Fibroblast of skin of left quadriceps (primary cell): ENCODE measurements at regions not wholly inside any gene's neighbourhood (a gene's known extent, or its start where the extent isn't known, plus 50 kb on each side); places are given as distances from the start of the nearest gene placed in this dataset.
"Not testable (repeated sequence)": the region's sequence is repeated elsewhere in the genome, so short reads cannot be mapped to it uniquely, and the experiment has no call there.

Experiments
- DNase-seq, 2 experiments: peaks; one replicate each; pipeline ENCODE4 v3.0.0-alpha.2; 2013; ENCODE audit warnings: low read depth in 2 of 2

DNA sequence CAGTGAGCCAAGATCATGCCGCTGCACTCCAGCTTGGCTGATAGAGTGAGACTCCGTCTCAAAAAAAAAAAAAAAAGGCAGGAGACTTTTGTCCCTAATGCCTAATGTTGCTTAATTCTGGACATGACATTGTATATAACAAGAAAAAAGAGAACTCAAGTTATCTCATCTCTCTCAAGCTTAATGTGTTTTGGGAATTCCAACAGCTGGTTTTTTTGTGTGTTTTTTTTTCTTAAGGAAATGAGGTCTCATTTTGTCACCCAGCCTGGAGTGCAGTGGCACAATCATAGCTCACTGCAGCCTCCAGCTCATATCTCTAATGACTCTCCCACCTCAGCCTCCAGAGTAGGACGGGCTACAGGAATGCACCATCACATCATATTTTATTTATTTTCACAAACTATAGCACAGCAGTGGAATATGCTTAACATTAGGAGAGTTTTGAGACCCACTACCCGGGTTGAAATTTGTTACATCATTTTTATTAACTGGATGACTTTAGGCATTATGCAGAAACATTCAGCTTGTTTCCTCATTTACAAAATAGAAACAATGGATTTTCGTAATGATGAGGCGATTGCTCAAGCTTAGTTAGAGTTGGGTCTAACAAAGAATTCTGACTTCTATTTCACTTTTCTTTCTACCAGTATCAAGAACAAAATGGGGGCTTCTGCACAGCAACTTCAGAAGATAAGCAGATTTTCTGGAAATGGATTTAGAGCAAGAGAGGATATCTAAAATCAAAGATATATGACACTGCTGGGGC, 104.1 kb upstream of the BTN3A2 start:
- DNase-seq = no peak

DNA sequence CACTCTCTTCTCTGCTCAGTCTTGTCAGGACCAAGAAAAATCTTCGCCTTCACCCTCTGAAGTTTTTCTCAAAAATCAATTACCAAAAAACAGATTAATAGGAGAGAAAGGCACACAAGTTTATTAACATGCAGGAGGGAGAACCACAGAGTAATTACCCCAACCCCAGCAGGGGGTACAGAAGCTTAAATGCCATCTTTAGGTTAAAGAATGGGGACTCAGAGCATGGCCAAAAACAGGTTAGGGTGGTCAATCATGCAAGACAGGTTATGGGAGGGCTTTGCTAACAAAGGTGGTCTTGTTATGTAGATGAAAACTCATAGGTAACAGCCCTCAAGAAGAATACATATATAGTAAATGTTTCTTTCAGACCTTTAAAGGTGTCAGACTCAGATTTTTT, 100.5 kb upstream of the BTN3A2 start:
- DNase-seq = no peak

DNA sequence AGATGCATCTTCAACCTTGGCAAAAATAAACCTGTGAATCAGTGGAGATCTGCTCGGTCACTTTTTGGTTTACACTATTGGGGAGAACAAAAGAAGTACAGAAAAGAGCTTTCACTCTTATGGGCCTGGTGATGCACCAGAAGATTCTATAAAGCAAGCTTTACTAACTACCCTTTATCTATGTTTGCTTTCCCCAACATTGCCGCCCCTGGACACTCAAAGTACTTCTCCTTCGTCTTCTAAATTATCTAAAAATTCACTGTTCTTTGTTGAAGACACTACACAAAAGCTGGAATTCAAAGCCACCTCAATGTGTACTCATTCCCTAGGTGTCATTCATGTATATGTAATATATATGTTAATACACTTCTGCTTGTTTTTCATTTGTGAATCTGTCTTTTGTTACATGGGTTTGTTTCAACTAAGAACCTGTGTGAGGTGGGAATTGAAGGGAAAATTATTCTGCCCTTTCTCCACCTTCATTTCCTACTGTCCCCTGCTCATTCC, 97.9 kb upstream of the BTN3A2 start:
- DNase-seq = no peak

DNA sequence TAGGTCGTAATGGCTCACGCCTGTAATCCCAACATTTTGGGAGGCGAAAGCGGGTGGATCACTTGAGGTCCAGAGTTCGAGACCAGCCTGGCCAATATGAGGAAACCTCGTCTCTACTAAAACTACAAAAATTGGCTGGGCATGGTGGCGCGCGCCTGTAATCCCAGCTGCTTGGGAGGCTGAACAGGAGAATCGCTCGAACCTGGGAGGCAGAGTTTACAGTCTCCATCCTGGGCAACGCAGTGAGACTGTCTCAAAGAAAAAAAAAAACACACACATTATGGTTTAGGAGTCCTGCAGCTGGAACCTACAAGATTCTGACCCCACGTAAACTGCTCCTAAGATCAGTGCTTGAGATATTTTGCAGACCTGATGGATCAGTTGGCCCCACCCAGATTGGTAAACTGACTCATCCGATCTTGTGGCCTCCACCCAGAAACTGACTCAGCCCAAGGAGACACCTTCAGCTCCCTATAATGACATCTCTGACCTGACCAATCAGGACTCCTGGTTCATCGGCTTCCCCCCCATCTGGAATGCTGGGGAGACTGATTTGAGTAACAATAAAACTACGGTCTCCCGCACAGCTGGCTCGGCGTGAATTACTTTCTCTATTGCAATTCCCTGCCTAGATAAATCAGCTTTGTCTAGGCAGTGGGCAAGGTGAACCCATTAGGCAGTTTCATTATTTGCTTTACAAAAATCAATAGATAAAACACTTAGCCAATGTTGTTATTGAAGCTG, 96.2 kb upstream of the BTN3A2 start:
- DNase-seq = no peak

DNA sequence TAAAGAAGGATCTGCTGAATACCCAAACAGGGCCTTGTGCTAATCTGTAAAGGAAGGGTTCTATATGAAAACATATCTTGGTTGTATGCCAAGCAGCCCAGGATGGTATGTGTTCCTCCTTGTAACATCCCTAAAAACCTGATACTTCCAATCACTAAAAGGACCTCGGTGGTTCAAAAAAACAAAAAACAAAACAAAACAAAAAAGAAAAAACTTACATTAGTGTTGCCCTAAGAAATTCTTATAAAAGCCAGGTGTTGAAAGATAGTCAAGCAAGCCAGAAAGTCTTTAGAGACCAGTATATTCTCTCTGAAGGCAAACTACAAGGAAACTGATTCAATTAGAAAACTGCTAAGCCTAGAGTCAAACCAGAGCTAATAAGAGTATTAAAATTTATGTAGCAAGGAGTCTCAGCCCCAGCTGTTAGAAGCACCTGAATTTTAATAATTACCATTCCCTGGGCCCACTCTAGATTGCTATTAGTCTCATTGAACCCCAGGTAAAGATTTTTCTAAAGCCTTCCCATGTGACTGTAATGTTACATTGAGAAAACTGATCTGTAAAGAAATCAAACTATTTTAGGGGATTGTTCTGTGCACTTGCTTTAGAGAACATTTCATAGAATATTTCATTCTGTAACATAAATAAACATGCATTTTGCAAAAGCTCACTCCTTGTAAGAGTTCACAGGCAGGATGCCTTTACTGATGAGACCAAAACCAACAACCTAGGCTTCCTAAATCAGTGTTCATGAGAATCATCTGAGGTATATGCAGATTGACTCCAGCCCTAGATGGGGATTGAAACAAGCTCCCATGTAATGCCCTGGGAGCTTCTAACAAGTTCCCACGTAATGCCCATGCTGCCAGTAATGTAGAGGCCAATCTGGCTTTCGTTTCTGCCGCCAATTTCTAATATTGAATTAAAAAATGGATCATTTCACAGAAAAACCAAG, 95.2 kb upstream of the BTN3A2 start:
- DNase-seq = no peak

DNA sequence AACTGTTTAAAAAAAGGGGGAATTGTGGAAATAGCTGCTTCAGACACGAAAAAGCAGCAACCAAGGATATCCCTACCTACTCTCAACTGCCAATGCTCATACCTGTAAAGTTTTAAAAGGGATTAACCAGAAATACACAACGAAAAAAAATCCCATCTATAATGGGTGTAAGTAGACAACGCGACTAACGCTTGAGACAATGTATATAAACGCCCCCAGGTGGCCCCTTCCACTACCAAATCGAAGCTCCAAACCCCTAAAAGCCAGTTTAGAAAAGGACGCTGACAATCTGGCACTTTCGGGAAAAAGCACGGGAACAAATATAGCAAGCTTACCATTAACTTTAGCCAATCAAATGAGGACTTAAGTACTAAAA, 94.5 kb upstream of the BTN3A2 start:
- no peak for DNase-seq

DNA sequence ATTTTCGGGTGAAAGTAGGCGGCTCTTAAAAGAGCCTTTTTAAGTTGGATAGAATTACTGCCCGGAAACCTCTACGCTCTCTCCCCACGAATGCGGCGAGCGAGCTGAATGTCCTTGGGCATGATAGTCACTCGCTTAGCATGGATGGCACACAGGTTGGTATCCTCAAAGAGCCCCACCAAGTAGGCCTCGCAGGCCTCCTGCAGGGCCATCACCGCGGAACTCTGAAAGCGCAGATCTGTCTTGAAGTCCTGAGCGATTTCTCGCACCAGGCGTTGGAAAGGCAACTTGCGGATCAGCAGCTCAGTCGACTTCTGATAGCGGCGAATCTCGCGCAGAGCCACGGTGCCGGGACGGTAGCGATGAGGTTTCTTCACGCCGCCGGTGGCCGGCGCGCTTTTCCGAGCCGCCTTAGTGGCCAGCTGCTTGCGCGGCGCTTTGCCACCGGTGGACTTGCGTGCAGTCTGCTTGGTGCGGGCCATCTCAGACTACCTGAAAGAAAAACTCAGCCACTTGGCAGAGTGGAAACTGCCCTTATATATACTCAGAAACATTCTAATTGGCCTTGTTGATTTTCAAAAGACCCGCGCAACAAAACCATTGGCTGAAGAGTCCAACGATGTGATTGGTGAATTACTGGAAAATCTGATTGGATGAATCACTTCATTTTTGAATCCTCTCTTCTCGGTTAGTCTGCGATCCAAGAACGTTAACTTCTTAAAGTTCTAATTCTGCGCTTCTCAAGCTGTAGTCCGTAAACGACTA, 93.9 kb upstream of the BTN3A2 start:
- DNase-seq = peak; percentile 84 to 85

DNA sequence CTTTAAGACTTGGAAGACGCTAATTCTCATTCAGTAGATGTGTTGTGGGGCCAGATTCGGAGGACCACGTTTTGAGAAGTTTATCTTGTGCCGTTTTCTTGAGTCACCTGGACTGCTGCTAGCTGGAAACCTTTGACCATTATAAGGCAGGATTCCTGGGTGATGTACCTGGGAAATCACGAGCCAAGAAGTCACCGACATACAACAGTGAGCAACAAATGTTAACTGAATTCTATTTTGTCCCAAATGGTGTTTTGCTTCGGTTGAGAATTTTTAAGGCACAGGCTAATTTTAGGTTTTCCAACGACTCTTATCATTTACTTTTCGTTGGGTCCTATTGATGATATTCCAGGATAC, 93.4 kb upstream of the BTN3A2 start:
- DNase-seq = no peak

DNA sequence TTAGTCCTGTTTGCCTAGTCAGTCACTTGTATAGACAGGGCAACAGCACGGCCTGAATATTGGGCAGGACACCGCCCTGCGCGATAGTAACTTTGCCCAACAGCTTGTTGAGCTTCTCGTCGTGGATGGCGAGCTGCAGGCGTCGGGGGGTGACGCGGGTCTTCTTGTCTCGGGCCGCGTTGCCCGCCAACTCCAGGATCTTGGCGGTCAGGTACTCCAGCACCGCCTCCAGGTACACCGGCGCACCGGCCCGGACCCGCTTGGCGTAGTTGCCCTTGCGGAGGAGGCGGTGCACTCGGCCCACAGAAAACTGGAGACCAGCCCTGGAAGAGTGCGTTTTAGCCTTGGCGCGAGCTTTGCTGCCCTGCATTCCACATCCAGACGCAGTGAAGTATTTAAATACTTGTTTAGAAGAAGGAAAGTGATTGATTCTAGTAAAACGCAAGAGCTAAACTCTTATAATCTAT, 92.8 kb upstream of the BTN3A2 start:
- no peak for DNase-seq

DNA sequence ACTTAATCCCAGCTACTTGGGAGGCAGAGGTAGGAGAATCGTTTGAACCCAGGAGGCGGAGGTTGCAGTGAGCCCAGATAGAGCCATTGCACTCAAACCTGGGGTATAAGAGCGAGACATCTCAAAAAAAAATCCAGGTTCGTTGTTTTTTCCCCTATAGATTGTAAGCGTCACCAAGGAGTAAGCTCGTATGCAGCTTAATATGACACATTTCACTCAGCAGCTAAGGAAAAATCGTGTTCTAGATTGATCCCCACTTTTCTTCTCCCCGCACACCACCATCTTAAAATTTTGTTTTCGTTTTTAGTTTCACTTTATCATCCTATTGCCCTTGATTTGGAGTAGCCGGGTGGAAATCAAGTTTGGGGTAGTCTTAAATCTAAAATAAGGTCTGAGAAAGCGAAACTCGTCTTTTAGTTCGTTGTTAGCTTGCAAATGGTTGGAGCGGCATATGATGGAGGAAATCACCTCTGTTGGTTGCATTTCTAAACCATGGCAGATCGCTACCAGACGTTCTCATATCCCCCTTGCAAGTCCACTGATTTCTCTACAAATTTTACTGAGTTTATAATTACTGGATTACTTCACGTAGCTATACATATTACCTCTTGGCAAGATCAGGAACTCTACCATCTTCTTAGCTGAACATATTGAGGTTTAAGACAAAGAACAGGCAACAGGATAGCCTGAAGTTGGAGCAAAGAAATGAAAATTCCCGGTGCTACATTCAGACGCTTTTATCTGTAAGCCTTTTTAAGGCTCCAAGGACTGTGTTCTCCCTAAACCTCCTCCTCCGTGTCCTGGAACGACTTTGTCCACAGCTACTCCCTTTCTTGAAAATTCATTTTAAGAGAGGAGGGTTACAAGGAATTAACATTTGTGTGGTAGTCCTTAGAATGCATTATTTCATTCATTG, 91.1 kb upstream of the BTN3A2 start:
- no peak for DNase-seq

DNA sequence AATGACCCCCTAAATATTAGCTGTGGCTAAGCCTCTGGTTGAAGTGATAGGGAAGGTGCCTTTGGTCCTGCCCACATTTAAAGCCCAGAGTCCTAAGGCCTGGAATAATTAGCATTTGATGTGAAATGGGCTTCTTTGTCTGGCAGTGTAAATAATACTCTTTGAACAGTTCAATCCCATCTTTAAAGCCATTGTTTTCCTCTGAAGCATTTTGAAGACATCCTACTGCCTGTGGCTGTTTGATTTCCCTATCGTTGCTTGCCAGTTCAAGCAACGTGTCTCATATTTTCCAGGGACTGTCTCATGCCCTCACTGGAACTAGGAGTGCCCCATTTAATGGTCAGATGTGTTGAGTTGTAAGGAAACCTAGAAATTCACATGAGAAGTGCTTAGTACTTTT, 89.3 kb upstream of the BTN3A2 start:
- DNase-seq = no peak

DNA sequence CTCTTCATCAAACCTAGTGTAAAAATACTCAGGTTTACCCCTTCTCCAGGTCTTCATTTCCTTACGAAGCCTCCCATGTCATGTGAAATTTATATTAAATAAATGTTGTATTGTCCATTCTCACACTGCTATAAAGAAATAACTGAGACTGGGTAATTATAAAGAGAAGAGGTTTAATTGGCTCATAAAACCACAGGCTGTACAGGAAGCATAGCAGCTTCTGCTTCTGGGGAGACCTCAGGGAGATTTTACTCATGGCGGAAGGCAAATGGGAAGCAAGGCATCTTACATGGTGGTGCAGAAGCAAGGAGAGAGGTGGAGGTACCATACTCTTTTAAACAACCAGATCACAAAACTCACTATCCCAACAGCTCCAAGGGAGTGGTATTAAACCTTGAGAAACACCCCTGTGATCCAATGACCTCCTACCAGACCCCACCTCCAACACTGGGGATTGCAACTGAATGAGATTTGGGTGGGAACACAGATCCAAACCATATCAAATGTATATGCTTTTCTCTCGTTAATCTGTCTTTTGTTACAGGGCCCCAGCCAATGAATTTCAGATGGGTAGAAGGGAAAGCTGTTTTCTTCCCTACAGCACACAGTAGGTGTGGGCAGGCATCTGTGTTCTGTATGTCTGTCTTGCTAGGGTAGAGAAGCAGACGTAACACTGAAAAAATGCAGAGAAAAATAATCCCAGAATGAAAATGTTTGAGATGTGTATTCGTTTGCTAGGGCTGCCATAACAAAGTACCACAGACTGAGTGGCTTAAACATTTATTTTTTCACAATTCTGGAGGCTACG, 88.0 kb upstream of the BTN3A2 start:
- no peak for DNase-seq

DNA sequence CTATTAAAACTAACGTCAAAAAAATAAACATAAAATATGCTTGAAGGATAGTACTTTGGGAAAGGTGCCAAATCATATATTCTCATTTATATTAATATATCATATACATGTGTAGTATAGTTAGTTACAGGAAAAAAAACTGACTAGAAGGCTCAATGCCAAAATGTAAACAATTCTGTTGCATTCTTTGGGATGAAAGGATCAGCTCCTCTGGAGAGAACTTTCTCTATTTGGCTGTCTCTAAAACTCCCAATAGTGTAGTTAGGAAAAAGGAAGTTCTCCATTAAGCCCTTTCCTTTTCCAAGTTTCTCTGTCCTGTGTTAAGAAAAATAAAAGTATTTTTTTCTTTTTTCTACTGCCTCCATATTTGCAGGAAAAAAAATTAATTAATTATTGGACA, 86.5 kb upstream of the BTN3A2 start:
- DNase-seq = no peak

DNA sequence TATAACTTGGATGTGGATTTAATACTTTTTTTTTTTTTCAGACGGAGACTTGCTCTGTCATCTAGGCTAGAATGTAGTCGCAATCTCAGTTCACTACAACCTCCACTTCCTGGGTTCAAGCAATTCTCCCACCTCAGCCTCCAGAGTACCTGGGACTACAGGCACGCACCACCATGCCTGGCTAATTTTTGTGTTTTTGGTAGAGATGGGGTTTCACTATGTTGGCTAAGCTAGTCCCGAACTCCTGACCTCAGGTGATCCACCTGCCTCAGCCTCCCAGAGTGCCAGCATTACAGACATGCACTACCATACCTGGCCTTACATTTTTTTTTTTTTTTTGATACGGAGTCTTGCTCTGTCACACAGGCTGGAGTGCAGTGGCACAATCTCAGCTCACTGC, 85.6 kb upstream of the BTN3A2 start:
- not testable (repeated sequence) for DNase-seq

DNA sequence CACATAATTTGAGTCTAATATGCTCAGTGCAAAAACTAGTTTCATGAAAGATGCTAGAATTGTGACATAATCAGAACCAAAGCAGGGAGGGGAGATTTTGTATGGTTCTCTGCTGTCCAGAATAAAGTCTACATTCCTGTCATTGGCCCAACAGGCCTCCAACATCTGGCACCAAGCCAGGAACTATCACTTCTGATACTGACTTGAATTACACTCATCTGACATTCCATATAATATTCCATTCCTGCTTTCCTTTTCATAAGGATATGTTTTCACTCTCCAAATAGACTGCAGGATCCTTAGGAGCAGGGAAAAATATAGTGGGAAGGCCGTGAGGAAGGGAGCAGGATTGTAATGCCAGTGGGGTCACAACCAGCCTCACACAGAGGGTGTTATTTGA, 84.6 kb upstream of the BTN3A2 start:
- DNase-seq = no peak

DNA sequence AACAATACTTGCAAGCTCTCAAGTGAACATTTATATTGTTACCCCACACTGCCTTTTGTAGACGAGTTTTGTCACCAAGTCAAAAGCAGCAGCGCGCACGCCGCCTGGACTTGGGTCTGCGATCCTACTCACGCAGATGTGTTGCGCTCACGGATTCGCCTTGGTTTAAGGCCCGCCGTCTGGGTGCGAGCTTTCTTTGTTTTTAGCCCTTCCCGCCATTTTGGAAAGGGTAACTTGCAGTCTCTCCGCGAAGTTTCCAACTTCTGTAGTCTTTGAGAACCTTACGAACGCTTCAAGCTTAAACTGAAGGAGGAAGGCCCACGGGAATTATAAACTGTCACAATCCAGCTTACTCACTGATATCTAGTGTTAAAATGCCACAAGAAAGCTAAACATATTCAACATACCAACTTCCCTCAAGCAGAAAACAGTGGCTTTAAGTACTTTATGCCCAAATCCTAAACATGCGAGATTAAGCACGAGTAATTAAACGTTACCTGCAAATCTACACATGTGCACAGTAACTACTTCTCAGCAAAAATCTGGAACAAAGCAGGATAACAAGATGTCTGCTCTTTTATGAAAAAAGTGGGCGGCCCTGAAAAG, 80.4 kb upstream of the BTN3A2 start:
- no peak for DNase-seq

DNA sequence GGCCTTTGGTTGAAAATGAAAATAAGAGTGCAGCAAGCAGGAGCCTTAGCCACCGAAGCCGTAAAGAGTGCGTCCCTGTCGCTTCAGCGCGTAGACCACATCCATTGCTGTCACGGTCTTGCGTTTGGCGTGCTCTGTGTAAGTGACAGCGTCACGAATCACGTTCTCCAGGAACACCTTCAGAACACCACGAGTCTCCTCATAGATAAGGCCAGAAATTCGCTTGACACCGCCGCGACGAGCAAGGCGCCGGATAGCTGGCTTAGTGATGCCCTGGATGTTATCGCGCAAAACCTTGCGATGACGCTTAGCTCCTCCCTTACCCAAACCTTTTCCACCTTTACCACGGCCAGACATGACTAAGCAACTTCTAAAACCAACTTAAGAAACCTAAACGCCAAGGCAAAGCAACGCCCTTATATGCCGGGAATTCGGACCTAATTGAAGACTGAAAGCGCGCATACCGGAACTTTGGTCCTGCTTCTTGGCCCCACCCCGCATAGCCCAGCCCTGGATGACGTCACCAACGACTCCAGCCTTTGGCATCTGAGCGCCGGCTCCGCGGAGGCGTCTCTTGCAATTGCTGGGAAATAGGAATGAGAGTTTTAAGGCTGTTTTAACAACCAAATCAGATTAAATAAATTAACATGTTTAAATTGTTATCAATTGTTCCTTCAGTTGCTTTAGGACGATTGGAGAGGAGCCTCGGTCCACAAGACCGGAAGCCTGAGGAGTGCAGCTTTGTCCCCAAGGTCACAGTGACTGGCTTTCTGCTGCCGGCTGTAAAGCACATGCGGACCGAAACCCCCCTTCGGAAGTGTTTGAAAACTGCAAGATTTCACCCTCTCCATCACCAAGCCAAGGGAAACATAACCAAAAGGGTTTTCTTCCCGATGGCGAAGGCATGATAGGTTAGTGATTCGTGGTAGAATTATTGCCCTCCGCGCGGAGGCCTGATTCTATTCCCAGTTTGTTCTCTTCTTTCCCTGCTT, 79.6 kb upstream of the BTN3A2 start:
- DNase-seq = peak; percentile 98 to 99
